Natural killer cell (primary cell): ENCODE measurements at regions not wholly inside any gene's neighbourhood (a gene's known extent, or its start where the extent isn't known, plus 50 kb on each side); places are given as distances from the start of the nearest gene placed in this dataset.

Experiments
- ATAC-seq, 3 donors: fragments of 150-1000 bp in 2 of 3; fragments of 200-7000 bp in 1 of 3; cut with Tn5 transposase; 1 replicate in 1 of 3; 2 replicates in 2 of 3; pipeline ENCODE4 v1.10.0; 2021; ENCODE audit warnings: mild to moderate bottlenecking in 2 of 3, moderate library complexity in 2 of 3
- DNase-seq, 2 donors: peaks; one replicate each; pipeline versions ENCODE4 v3.0.0 to v3.0.0-alpha.2; 2013 to 2021; ENCODE audit warnings: mixed read lengths in 1 of 2
- H3K27ac ChIP-seq: one replicate; pipeline ENCODE4 v1.5.1; 2013; ENCODE audit warnings: mild to moderate bottlenecking, low read length
- H3K27me3 ChIP-seq: one replicate; pipeline ENCODE4 v1.6.1; 2013; ENCODE audit warnings: low read length; ENCODE audit not compliant: control insufficient read depth, insufficient read depth
- H3K36me3 ChIP-seq: one replicate; pipeline ENCODE4 v1.6.1; 2013; ENCODE audit warnings: low read length; ENCODE audit not compliant: control insufficient read depth, insufficient read depth
- H3K4me1 ChIP-seq: one replicate; pipeline ENCODE4 v1.6.1; 2013; ENCODE audit warnings: low read length; ENCODE audit not compliant: control insufficient read depth, insufficient read depth
- H3K4me3 ChIP-seq: one replicate; pipeline ENCODE4 v1.5.1; 2013; ENCODE audit warnings: low read length
- H3K9me3 ChIP-seq: one replicate; pipeline ENCODE4 v1.6.1; 2013; ENCODE audit warnings: low read length; ENCODE audit not compliant: control insufficient read depth, insufficient read depth
- H3K27ac Mint-ChIP-seq, 2 donors: one replicate each; pipeline ENCODE4 v1.8.0; 2022; ENCODE audit warnings: mild to moderate bottlenecking in 2 of 2, mixed read lengths in 2 of 2, moderate library complexity in 1 of 2
- H3K27me3 Mint-ChIP-seq, 2 donors: one replicate each; pipeline ENCODE4 v1.8.0; 2022; ENCODE audit warnings: low read depth in 2 of 2, mixed read lengths in 2 of 2
- H3K36me3 Mint-ChIP-seq: one replicate; pipeline ENCODE4 v1.8.0; 2022; ENCODE audit warnings: mixed read lengths
- H3K4me1 Mint-ChIP-seq, 2 donors: one replicate each; pipeline ENCODE4 v1.8.0; 2022; ENCODE audit warnings: mixed read lengths in 2 of 2
- H3K4me3 Mint-ChIP-seq: one replicate; pipeline ENCODE4 v1.8.0; 2022; ENCODE audit warnings: mild to moderate bottlenecking, moderate library complexity, mixed read lengths
- H3K9me3 Mint-ChIP-seq, 2 donors: one replicate each; pipeline ENCODE4 v1.8.0; 2022; ENCODE audit warnings: mixed read lengths in 2 of 2
- WGBS: methylation state at CpG from one replicate; pipeline ENCODE4 v1.1.7; 2013; ENCODE audit warnings: missing lambda C conversion rate; ENCODE audit not compliant: insufficient coverage; 5-methylcytosine and 5-hydroxymethylcytosine counted together
- intact Hi-C: fragments of 100-400 bp; cut with micrococcal nuclease; formaldehyde crosslinking; loops from one replicate; pipeline ENCODE4 v1.14.2; 2022
- TF ChIP-seq, protein P1 (sequence below): fragments of 200-600 bp; IDR thresholded peaks from one replicate; pipeline ENCODE4 v1.8.0; 2022; ENCODE audit warnings: antibody characterized with exemption

DNA sequence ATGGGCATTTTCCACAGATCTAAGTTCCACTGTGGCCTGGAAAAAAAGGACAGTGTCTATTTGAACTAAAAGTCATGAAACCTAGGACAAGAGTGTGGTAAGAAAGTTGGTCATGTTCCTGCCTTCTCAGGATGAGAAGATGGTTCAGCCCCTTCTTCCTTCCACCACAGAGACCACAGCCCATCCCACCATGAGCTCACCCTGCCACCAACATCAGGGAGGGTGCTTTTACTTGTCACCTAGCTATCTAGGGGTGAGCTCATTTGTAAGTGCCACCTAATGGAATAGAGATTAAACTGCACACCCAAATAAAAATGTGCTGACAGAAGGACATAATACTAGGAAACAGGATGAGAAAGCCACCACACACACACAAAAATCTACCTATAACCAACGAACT is 235.9 kb downstream of the SPIN4 start:
- Mint-ChIP-seq H3K9me3 (no peaks in the 10 kb centered on the region), H3K27me3 (peaks cover 0 to 5% of the 10 kb centered on the region in 2 donors), H3K4me1 (no peaks in the 10 kb centered on the region), H3K4me3 (no peak overlapping the region), H3K36me3 (no peaks in the 10 kb centered on the region), H3K27ac (no peak overlapping the region)
- Histone ChIP-seq H3K27me3 (no peaks in the 10 kb centered on the region), H3K9me3 (no peaks in the 10 kb centered on the region), H3K36me3 (no peaks in the 10 kb centered on the region), H3K27ac (no peak overlapping the region), H3K4me3 (no peak overlapping the region), H3K4me1 (no peaks in the 10 kb centered on the region)
- no CpG with 5 or more reads among the region's 1 CpG for WGBS
- DNase-seq (no peak), ATAC-seq (no peak)
- TF ChIP-seq, protein P1, sequence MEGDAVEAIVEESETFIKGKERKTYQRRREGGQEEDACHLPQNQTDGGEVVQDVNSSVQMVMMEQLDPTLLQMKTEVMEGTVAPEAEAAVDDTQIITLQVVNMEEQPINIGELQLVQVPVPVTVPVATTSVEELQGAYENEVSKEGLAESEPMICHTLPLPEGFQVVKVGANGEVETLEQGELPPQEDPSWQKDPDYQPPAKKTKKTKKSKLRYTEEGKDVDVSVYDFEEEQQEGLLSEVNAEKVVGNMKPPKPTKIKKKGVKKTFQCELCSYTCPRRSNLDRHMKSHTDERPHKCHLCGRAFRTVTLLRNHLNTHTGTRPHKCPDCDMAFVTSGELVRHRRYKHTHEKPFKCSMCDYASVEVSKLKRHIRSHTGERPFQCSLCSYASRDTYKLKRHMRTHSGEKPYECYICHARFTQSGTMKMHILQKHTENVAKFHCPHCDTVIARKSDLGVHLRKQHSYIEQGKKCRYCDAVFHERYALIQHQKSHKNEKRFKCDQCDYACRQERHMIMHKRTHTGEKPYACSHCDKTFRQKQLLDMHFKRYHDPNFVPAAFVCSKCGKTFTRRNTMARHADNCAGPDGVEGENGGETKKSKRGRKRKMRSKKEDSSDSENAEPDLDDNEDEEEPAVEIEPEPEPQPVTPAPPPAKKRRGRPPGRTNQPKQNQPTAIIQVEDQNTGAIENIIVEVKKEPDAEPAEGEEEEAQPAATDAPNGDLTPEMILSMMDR = no peak
- intact Hi-C loops = no loop called here

DNA sequence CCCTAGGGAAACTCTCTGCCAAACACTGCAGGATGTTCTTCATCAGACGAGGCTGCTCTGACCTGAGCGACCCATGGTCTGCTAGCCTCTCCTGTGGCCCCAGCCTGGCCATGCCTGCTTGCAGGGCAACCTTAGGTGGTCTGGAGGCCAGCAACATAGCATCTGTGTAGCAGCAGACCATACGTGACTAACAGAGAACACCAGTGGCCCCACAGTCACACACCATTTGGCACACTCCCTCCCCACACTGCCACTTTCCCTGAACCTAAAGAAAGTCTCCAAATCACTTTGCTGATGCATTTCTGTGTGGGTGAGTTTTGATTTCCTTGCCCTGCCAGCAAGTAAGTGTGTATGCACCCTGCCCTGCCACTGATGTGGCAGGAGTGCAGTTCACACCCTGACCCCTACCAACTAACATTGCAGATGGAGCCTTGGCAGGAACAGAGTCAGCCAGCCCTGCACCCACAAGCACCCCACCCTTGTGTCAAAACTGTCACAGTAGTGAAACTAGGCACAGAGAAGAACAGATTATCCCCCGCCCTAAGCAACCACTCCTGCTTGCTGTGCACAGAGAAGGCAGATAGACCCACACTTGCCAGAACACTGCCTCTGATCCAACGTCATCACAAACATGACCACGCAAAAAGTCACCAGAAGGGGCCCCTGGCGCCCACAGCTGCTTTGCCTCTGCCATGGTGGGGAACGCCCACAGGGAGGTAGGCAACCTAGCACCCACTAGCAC is 249.1 kb downstream of the SPIN4 start:
- Histone ChIP-seq H3K27ac (no peak overlapping the region), H3K27me3 (no peaks in the 10 kb centered on the region), H3K4me3 (no peak overlapping the region), H3K4me1 (no peaks in the 10 kb centered on the region), H3K9me3 (no peaks in the 10 kb centered on the region), H3K36me3 (no peaks in the 10 kb centered on the region)
- H3K27ac Mint-ChIP-seq = no peak overlapping the region
- TF ChIP-seq, protein P1 = no peak
- intact Hi-C loops = no loop called here
- 82% methylated on average over 8 of the region's 8 CpGs for WGBS
- DNase-seq = no peak
- no peaks in the 10 kb centered on the region for H3K36me3 Mint-ChIP-seq
- no peak for ATAC-seq
- no peaks in the 10 kb centered on the region for H3K4me1 Mint-ChIP-seq
- no peaks in the 10 kb centered on the region for H3K27me3 Mint-ChIP-seq
- H3K9me3 Mint-ChIP-seq = peaks cover 0 to 14% of the 10 kb centered on the region in 2 donors
- H3K4me3 Mint-ChIP-seq = no peak overlapping the region

DNA sequence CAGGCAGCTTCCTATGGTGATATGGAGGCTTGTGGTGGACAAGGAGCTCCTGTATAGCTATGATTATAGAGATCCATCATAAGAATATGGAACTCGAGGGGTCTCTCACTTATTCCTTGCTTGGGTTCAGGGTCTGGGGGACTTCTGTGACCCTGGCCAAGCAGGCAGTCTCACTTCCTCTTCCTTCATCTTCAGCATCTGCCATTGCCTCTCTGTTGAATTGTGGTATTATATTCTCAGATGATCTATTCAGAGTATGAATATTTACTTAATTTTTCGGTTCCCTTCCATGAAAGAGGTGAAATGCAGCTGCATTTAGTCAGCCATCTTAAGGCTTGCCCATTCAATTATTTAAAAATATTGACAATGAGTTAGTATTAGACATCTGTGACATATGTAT is 292.9 kb downstream of the SPIN4 start:
- ATAC-seq (no peak), DNase-seq (no peak)
- WGBS = 50% methylated on average over 1 of the region's 2 CpGs
- intact Hi-C loops = no loop called here
- Mint-ChIP-seq H3K36me3 (no peaks in the 10 kb centered on the region), H3K27me3 (peaks cover 0 to 7% of the 10 kb centered on the region in 2 donors), H3K4me1 (no peaks in the 10 kb centered on the region), H3K27ac (no peak overlapping the region), H3K4me3 (no peak overlapping the region), H3K9me3 (peaks cover 0 to 4% of the 10 kb centered on the region in 2 donors)
- Histone ChIP-seq H3K4me1 (no peaks in the 10 kb centered on the region), H3K36me3 (no peaks in the 10 kb centered on the region), H3K27ac (no peak overlapping the region), H3K4me3 (no peak overlapping the region), H3K9me3 (peaks cover 4% of the 10 kb centered on the region), H3K27me3 (no peaks in the 10 kb centered on the region)
- TF ChIP-seq, protein P1 = no peak

DNA sequence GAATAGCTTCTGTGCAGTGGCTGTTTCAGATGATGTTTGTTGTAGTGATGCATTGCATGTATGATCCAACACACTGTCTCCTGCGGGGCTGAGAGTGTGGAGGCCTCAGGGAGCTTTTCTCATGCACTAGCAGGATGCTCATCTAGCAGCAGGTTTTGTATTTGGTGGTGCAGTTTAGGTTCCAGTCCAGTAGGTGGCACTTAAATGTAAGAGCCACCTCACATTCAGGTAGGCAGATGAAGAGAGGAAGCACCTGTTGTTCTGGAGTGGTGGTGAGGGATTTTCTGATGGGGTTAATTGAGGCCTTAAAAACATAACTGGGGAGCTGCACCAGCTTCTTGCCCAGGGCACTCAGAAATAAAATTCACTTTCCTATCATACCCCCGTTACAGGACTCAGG is 300.9 kb downstream of the SPIN4 start:
- intact Hi-C loops = no loop called here
- Mint-ChIP-seq H3K4me1 (no peaks in the 10 kb centered on the region), H3K27ac (no peak overlapping the region), H3K9me3 (peaks cover 2 to 3% of the 10 kb centered on the region in 2 donors), H3K36me3 (no peaks in the 10 kb centered on the region), H3K27me3 (no peaks in the 10 kb centered on the region), H3K4me3 (no peak overlapping the region)
- Histone ChIP-seq H3K4me3 (no peak overlapping the region), H3K9me3 (no peaks in the 10 kb centered on the region), H3K27me3 (no peaks in the 10 kb centered on the region), H3K4me1 (no peaks in the 10 kb centered on the region), H3K36me3 (no peaks in the 10 kb centered on the region), H3K27ac (no peak overlapping the region)
- DNase-seq = no peak
- WGBS = 14% methylated on average over 1 of the region's 2 CpGs
- TF ChIP-seq, protein P1 = no peak
- no peak for ATAC-seq
